Mesenteric fat pad (tissue), 1 donor: ENCODE measurements at regions not wholly inside any gene's neighbourhood (a gene's known extent, or its start where the extent isn't known, plus 50 kb on each side); places are given as distances from the start of the nearest gene placed in this dataset.

Experiments
- DNase-seq: peaks from one replicate; pipeline ENCODE4 v3.0.0-alpha.2; 2020; ENCODE audit warnings: low spot score
- donor health status: DM: yes; HTN: yes; CAD: no.

GRCh38 chr4:180099957-180100356 is 2143.2 kb upstream of the TENM3 start:
- no peak for DNase-seq

GRCh38 chr4:180100433-180101344 is 2142.5 kb upstream of the TENM3 start:
- no peak for DNase-seq

GRCh38 chr4:180101348-180102083 is 2141.7 kb upstream of the TENM3 start:
- DNase-seq, result no peak

GRCh38 chr4:180103794-180104193 is 2139.4 kb upstream of the TENM3 start:
- DNase-seq, result no peak

GRCh38 chr4:180105362-180105761 is 2137.8 kb upstream of the TENM3 start:
- no peak for DNase-seq

GRCh38 chr4:180106122-180106521 is 2137.1 kb upstream of the TENM3 start:
- DNase-seq, result no peak

GRCh38 chr4:180106997-180107396 is 2136.2 kb upstream of the TENM3 start:
- DNase-seq, result no peak

GRCh38 chr4:180116840-180117239 is 2126.4 kb upstream of the TENM3 start:
- no peak for DNase-seq

GRCh38 chr4:180120068-180120467 is 2123.1 kb upstream of the TENM3 start:
- DNase-seq, result no peak

GRCh38 chr4:180134091-180134866 is 2108.9 kb upstream of the TENM3 start:
- no peak for DNase-seq

- no peak for DNase-seq
These were observed 2101.5 kb upstream of the TENM3 start for GRCh38 chr4:180141734-180142133.

- DNase-seq, result no peak
These were observed 2094.5 kb upstream of the TENM3 start for GRCh38 chr4:180148737-180149136.

GRCh38 chr4:180150818-180151217 is 2092.4 kb upstream of the TENM3 start:
- DNase-seq, result no peak

- no peak for DNase-seq
These were observed 2090.4 kb upstream of the TENM3 start for GRCh38 chr4:180152831-180153230.

GRCh38 chr4:180153587-180153986 is 2089.6 kb upstream of the TENM3 start:
- DNase-seq, result no peak

- no peak for DNase-seq
These were observed 2086.5 kb upstream of the TENM3 start for GRCh38 chr4:180156684-180157083.

GRCh38 chr4:180160195-180160983 is 2082.8 kb upstream of the TENM3 start:
- DNase-seq, result no peak

- DNase-seq, result no peak
These were observed 2078.4 kb upstream of the TENM3 start for GRCh38 chr4:180164799-180165198.

GRCh38 chr4:180169394-180169793 is 2073.8 kb upstream of the TENM3 start:
- no peak for DNase-seq

GRCh38 chr4:180169966-180170365 is 2073.2 kb upstream of the TENM3 start:
- DNase-seq, result no peak

GRCh38 chr4:180179146-180179545 is 2064.1 kb upstream of the TENM3 start:
- DNase-seq, result no peak
